GM21619 (cell line): ENCODE measurements at regions not wholly inside any gene's neighbourhood (a gene's known extent, or its start where the extent isn't known, plus 50 kb on each side); places are given as distances from the start of the nearest gene placed in this dataset.
"Not testable (repeated sequence)": the region's sequence is repeated elsewhere in the genome, so short reads cannot be mapped to it uniquely, and the experiment has no call there.

Experiments
- ATAC-seq: cut with Tn5 transposase; IDR thresholded peaks from one replicate; pipeline ENCODE4 v1.9.1; 2021; ENCODE audit not compliant: unreplicated experiment

DNA sequence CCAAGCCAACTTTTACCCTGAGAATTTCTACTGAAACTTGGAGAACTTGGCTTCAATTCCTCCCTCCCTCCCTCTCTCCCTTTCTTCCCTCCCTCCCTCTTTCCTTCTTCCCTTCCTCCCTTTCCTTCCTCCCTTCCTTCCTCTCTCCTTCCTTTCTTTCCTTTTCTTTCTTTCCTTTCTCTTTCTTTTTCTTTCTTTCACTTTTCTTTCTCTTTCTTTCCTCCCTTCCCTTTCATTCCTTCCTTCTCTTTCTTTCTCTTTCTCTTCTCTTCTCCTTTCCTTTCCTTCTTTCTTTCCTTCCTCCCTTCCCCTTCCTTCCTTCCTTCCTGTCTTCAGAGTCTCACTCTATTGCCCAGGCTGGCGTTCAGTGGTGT lies 268.1 kb upstream of the SDK2 start:
- ATAC-seq, result no peak

DNA sequence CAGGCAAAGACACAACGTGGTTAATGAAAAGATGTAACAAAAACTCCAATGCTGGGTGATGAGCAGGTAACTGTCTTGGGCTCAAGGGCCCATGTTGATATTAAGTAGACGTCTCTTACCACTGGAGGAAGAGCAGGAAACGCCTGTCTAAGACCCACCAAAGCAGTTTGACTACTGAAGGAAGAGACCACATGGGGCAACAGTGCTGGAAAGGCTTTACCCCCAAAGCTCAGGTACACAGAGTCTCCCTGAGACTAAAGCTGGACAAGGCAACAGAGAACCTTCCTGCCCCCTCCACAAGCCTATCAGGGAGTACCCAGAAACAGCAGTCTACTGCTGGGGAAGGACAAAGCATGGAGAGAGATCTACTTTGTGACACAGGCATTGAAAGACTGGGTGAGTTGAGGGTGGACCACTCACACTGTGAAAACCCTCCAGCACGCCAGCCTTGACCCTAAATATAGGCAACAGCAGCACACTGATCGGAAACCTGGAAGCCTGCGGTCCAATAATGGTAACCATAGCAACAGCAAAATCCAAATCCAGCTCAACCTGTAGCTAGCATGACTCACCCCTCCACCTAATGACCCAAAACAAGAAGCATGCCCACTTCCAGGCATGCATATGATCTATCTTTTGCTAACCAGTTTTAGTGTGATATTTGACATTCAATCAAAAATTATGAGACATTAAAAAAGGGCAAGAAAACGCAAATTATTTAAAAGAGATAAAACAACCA lies 270.5 kb upstream of the SDK2 start:
- ATAC-seq, result no peak

- ATAC-seq, result not testable (repeated sequence)
These were observed 274.8 kb upstream of the SDK2 start for GRCh38 chr17:73919033-73919432.

- no peak for ATAC-seq
These were observed 277.1 kb upstream of the SDK2 start for GRCh38 chr17:73921306-73921705.

- no peak for ATAC-seq
These were observed 279.2 kb upstream of the RPL38 start for GRCh38 chr17:73924114-73924908.

GRCh38 chr17:73924909-73925186 lies 278.6 kb upstream of the RPL38 start:
- no peak for ATAC-seq

DNA sequence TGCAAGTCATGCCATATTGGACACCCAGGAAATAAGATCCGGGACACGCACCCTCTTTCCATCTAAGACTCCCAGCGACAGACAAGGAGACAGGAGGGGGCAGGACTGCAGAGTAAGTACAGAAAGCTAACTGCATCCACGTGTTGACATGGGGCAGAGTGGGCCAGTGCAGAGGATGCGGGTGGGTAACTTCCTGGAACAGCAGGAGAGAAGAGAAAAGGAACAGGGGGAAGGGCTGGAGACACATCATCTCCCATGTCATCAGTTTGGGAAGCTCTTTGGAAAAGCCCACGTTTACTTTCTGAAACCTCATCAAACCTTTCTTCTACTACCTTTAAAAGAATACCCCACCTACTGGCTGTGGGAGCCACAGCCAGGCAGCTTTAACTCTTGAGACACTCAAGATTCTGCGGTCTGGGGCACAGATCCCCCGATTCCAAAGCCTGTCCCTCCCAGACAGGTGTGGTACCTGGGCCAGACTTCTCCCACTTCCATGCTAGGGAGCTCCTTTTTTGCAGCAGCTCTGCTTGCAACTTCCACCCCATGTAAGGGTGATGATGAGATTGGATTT lies 273.5 kb upstream of the RPL38 start:
- no peak for ATAC-seq

- ATAC-seq, result no peak
These were observed 271.2 kb upstream of the RPL38 start for GRCh38 chr17:73932216-73932749.

- no peak for ATAC-seq
These were observed 270.2 kb upstream of the RPL38 start for GRCh38 chr17:73933164-73933766.

DNA sequence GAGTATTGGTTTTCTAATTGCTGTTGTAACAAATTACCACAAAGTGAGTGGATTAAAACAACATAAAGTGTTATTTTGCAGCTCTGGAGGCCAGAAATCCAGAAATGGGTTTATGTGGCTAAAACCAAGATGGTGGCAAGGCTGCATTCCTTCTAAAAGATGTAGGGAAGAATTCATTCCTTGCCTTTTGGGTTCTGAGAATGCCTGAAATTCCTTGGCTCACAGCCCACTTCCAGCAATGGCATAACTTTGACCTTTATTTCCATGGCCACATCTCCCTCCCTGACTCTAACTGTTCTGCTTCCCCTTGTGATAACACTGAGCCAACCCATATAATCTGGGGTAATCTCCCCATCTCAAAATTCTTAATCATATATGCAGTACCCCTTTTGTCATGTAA lies 269.6 kb upstream of the RPL38 start:
- no peak for ATAC-seq

- no peak for ATAC-seq
These were observed 268.8 kb upstream of the RPL38 start for GRCh38 chr17:73934696-73935095.

DNA sequence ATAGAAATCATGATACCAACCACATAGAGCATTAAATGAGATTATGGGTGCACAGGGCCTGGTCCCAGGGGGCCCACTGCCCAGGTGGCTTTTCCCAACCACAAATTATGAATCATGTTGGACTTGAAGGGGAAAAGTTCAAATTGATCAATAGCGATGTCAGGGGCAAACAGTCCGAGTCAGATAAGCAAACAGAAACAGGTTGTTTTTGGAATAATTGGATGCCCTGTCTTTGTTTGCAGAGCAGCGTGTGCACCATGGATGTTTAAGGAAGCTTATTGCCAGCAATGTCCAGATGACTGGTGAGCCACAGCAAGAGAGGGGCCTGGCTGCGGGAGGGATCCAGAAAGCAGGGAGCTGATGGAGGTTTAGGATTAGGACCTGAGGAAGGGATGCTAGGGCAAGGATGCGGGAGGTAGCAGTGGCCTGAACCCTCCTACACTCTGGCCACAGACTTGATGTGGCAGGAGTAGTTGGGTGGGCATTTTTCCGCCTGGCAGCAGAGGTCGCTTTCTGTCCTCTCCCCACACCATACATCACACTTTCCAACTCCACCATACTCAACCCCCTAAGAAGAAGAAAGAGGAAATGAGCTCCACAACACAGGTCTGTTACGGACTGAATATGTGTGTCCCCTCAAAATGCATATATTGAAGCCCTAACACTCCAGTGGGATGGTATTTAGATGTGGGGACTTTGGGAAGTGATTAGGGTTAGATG lies 266.4 kb upstream of the RPL38 start:
- ATAC-seq, result no peak

- no peak for ATAC-seq
These were observed 264.8 kb upstream of the RPL38 start for GRCh38 chr17:73938706-73939105.

DNA sequence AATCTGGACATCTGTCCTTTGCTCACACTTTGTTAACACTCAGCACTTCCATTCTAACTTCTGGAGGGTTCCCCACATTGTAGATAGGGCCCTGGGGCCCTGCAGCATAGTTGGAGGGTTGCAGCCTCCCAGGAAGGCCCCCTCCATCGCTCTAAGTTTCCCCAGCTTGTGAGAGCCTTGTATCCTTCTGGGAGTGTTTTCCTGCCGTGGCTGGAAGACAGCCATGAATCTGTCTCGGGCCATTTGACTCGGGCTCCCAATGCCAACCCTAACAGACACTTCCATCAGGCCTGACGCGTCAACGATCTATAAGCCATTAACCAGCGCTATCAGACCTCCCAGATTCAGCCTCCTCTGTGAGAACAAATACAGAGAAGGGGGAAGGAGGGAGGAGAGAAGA lies 263.7 kb upstream of the RPL38 start:
- no peak for ATAC-seq

GRCh38 chr17:73940511-73940910 lies 263.0 kb upstream of the RPL38 start:
- ATAC-seq, result no peak

GRCh38 chr17:73941919-73942530 lies 261.5 kb upstream of the RPL38 start:
- ATAC-seq, result no peak

- ATAC-seq, result no peak
These were observed 260.6 kb upstream of the RPL38 start for GRCh38 chr17:73942703-73943415.

- ATAC-seq, result no peak
These were observed 259.9 kb upstream of the RPL38 start for GRCh38 chr17:73943416-73944110.

DNA sequence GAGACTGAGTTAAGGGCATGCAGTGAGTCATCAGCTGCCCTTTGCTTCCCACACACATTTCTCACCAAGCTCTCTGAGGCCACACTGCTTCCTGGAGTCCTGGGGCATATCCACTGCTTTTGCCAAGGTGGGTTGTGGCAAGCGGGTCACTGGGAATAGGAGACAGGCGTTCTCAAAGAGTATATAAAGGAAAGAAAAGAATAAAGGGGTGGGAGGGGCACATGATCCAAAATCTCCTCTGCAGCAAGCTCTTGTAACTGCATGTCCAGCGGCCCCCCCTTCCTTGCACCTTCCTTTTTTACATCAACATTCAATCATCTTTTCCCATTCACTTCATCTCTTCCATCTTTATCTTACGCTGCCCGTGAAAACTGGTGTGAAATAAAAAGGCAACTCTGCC lies 259.1 kb upstream of the RPL38 start:
- ATAC-seq, result no peak
